Caco-2 (cell line): ENCODE measurements at regions not wholly inside any gene's neighbourhood (a gene's known extent, or its start where the extent isn't known, plus 50 kb on each side); places are given as distances from the start of the nearest gene placed in this dataset.

Source experiments
- BruUV-seq: library from RNA; stranded (reverse); fragments of 400-500 nt; replicated peaks from 2 replicates; lab custom pipeline; 2021; lab: Mats Ljungman, UMichigan
- CTCF ChIA-PET: fragments of 300-600 bp; sonication (Branson Sonifier 250); formaldehyde crosslinking; loops from one replicate; lab custom pipeline; 2022; ENCODE audit warnings: antibody characterized with exemption; lab: Charles Lee
- POLR2A ChIA-PET: fragments of 300-600 bp; sonication (Branson Sonifier 250); formaldehyde crosslinking; loops from one replicate; lab custom pipeline; 2022; ENCODE audit warnings: antibody characterized with exemption; lab: Charles Lee
- DNase-seq, 2 experiments: peaks; one replicate each; pipeline versions ENCODE4 v3.0.0 to v3.0.0-alpha.2; 2020 to 2022
- H3K27me3 ChIP-seq: replicated peaks from 2 replicates; pipeline ENCODE4 v1.6.0; 2011; ENCODE audit warnings: low read length; ENCODE audit not compliant: control insufficient read depth, insufficient read depth
- H3K36me3 ChIP-seq: 2 replicates; pipeline ENCODE4 v1.5.1; 2011; ENCODE audit warnings: low read length; ENCODE audit not compliant: control insufficient read depth, insufficient read depth
- H3K4me1 ChIP-seq: fragments of 250-450 bp; sonication (Bioruptor Pico); 2 replicates; pipeline ENCODE4 v1.5.1; 2020; ENCODE audit warnings: mild to moderate bottlenecking
- H3K4me3 ChIP-seq: 2 replicates; pipeline ENCODE4 v1.5.1; 2011; ENCODE audit warnings: low read depth, mild to moderate bottlenecking, control low read depth, low read length
- H3K9me3 ChIP-seq: fragments of 250-450 bp; sonication (Bioruptor Pico); 2 replicates; pipeline ENCODE4 v1.5.1; 2020; ENCODE audit warnings: mild to moderate bottlenecking, moderate library complexity
- H3K27ac Mint-ChIP-seq: one replicate; pipeline ENCODE4 v1.8.0; 2022; ENCODE audit warnings: mixed read lengths; ENCODE audit not compliant: unreplicated experiment
- H3K27me3 Mint-ChIP-seq: one replicate; pipeline ENCODE4 v1.8.0; 2022; ENCODE audit warnings: mixed read lengths; ENCODE audit not compliant: insufficient read depth, unreplicated experiment
- H3K36me3 Mint-ChIP-seq: one replicate; pipeline ENCODE4 v1.8.0; 2022; ENCODE audit warnings: mild to moderate bottlenecking, mixed read lengths; ENCODE audit not compliant: insufficient read depth, unreplicated experiment
- H3K4me1 Mint-ChIP-seq: one replicate; pipeline ENCODE4 v1.8.0; 2022; ENCODE audit warnings: low read depth, mixed read lengths; ENCODE audit not compliant: unreplicated experiment
- H3K4me3 Mint-ChIP-seq: one replicate; pipeline ENCODE4 v1.8.0; 2022; ENCODE audit warnings: mild to moderate bottlenecking, moderate library complexity, mixed read lengths; ENCODE audit not compliant: unreplicated experiment
- H3K9me3 Mint-ChIP-seq: one replicate; pipeline ENCODE4 v1.8.0; 2022; ENCODE audit warnings: mixed read lengths; ENCODE audit not compliant: unreplicated experiment
- intact Hi-C: fragments of 100-400 bp; cut with micrococcal nuclease; formaldehyde crosslinking; loops from one replicate; pipeline ENCODE4 v1.10.0; 2022; ENCODE audit not compliant: unreplicated experiment
- TF ChIP-seq, protein P1 (sequence below), 2 experiments: fragments of 200-600 bp in 1 of 2; IDR thresholded peaks; 1 replicate in 1 of 2; 2 replicates in 1 of 2; pipeline versions ENCODE4 v1.5.1 to v1.8.0; 2011 to 2022; ENCODE audit warnings: antibody characterized with exemption in 1 of 2, control low read depth in 1 of 2, inconsistent platforms in 1 of 2, low read depth in 1 of 2, low read length in 1 of 2, mild to moderate bottlenecking in 1 of 2, moderate library complexity in 1 of 2; ENCODE audit not compliant: insufficient read depth in 1 of 2, severe bottlenecking in 1 of 2, unreplicated experiment in 1 of 2

DNA sequence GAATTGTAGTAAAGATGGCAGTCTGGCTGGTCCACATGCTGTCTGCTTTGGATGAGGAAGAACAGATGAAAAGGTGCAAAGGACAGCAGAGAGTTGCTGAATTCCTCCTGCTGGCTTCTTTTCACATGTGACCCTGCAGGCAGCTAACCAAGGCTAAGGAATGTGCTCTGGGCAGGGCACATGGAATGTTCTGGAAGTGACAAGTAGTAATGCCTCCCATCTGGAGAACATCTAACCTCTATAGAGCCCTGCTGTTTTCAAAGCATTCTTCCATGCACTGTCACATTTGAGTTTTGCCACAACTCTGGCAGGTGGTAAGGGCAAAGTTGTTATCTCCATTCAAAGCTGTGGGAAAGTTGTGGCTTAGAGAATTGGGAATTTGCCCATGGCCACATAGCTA is 208.8 kb downstream of the STK31 start:
- Mint-ChIP-seq H3K4me1 (no peaks in the 10 kb centered on the region), H3K27me3 (peaks cover 11% of the 10 kb centered on the region), H3K4me3 (no peak overlapping the region), H3K9me3 (no peaks in the 10 kb centered on the region), H3K27ac (no peak overlapping the region), H3K36me3 (no peaks in the 10 kb centered on the region)
- BruUV-seq = no TSS peak
- CTCF ChIA-PET = no interaction called here
- no peaks in the 10 kb centered on the region for H3K9me3 ChIP-seq
- peak in 1 of 2 experiments; percentile 47 for DNase-seq
- H3K36me3 ChIP-seq = no peaks in the 10 kb centered on the region
- TF ChIP-seq, protein P1, sequence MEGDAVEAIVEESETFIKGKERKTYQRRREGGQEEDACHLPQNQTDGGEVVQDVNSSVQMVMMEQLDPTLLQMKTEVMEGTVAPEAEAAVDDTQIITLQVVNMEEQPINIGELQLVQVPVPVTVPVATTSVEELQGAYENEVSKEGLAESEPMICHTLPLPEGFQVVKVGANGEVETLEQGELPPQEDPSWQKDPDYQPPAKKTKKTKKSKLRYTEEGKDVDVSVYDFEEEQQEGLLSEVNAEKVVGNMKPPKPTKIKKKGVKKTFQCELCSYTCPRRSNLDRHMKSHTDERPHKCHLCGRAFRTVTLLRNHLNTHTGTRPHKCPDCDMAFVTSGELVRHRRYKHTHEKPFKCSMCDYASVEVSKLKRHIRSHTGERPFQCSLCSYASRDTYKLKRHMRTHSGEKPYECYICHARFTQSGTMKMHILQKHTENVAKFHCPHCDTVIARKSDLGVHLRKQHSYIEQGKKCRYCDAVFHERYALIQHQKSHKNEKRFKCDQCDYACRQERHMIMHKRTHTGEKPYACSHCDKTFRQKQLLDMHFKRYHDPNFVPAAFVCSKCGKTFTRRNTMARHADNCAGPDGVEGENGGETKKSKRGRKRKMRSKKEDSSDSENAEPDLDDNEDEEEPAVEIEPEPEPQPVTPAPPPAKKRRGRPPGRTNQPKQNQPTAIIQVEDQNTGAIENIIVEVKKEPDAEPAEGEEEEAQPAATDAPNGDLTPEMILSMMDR (IDR thresholded peaks at IDR 0.05; ENCODE audit: insufficient read depth in 1 of 2, low read depth in 1 of 2, low read length in 1 of 2, severe bottlenecking in 1 of 2, unreplicated experiment in 1 of 2) = no peak
- no peaks in the 10 kb centered on the region for H3K4me1 ChIP-seq
- H3K27me3 ChIP-seq = no peaks in the 10 kb centered on the region
- intact Hi-C loops = no loop called here
- POLR2A ChIA-PET = no interaction called here
- H3K4me3 ChIP-seq = no peak overlapping the region

DNA sequence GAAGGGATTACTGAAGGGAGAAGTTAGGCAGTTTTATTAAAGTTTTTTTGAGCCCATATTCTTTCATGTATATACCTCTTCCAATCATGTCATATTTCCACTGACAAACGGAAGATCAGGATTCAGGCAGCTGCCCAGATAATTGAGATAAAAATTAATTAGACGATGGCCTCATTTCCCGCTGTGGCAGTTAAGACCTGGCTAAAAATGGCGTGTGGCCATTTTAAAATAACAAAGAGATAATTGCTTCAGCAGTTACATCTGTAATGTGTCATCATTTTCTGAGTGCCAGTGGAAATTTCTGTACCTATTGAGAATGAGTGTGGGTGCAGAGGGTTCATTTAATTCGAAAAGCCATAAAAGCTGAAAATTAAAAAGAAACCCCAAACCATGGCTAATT is 215.1 kb downstream of the STK31 start:
- H3K9me3 ChIP-seq = no peaks in the 10 kb centered on the region
- POLR2A ChIA-PET = no interaction called here
- intact Hi-C loops = no loop called here
- H3K36me3 ChIP-seq = no peaks in the 10 kb centered on the region
- no peak for DNase-seq
- no peaks in the 10 kb centered on the region for H3K4me1 Mint-ChIP-seq
- H3K4me3 ChIP-seq = no peak overlapping the region
- no peaks in the 10 kb centered on the region for H3K4me1 ChIP-seq
- H3K27me3 Mint-ChIP-seq = peaks cover 17% of the 10 kb centered on the region
- H3K4me3 Mint-ChIP-seq = no peak overlapping the region
- no peaks in the 10 kb centered on the region for H3K36me3 Mint-ChIP-seq
- no TSS peak for BruUV-seq
- CTCF ChIA-PET = no interaction called here
- no peak overlapping the region for H3K27ac Mint-ChIP-seq
- TF ChIP-seq, protein P1 (IDR thresholded peaks at IDR 0.05; ENCODE audit: insufficient read depth in 1 of 2, low read depth in 1 of 2, low read length in 1 of 2, severe bottlenecking in 1 of 2, unreplicated experiment in 1 of 2) = no peak
- no peaks in the 10 kb centered on the region for H3K27me3 ChIP-seq
- no peaks in the 10 kb centered on the region for H3K9me3 Mint-ChIP-seq

DNA sequence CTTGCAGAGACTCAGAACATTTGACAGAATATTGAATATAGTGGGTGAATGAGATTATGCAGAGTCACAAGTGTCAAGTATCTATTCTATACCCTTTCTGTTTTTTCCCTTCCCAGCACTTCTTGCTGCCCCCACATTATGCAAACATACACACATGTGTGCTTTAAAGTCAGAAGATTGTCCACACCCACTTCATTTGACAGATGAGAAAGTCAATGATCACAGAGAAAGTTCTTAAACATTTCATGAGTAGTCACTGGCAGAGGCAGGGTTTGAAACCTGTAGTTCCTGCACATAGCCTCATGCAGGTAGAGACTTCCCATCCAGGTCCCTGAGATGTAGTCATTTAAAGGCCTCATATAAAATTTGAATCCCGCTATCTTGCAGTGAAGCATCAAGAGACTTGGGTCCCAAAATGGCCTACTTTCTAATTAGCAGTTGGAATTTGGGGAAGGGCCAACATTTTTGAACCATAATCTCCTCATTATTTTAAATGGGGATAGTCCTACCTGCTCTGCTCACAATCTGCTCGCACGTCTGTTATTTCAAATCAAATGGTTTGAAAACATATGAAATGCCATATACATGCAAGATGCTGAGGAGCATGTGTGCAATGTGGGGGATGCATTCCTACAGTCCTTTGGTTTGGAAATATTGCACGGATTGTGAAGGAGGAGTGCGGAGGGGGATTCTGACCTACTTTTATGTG is 217.8 kb downstream of the STK31 start:
- Histone ChIP-seq H3K27me3 (no peaks in the 10 kb centered on the region), H3K36me3 (no peaks in the 10 kb centered on the region), H3K4me3 (no peak overlapping the region), H3K4me1 (no peaks in the 10 kb centered on the region), H3K9me3 (no peaks in the 10 kb centered on the region)
- TF ChIP-seq, protein P1 (IDR thresholded peaks at IDR 0.05; ENCODE audit: insufficient read depth in 1 of 2, low read depth in 1 of 2, low read length in 1 of 2, severe bottlenecking in 1 of 2, unreplicated experiment in 1 of 2) = no peak
- ChIA-PET POLR2A (no interaction called here), CTCF (no interaction called here)
- no peaks in the 10 kb centered on the region for H3K9me3 Mint-ChIP-seq
- no TSS peak for BruUV-seq
- peaks cover 17% of the 10 kb centered on the region for H3K27me3 Mint-ChIP-seq
- H3K27ac Mint-ChIP-seq = no peak overlapping the region
- DNase-seq = no peak
- no peak overlapping the region for H3K4me3 Mint-ChIP-seq
- no peaks in the 10 kb centered on the region for H3K36me3 Mint-ChIP-seq
- no peaks in the 10 kb centered on the region for H3K4me1 Mint-ChIP-seq
- intact Hi-C loops = no loop called here
